DOHH2 (cell line): ENCODE measurements at regions not wholly inside any gene's neighbourhood (a gene's known extent, or its start where the extent isn't known, plus 50 kb on each side); places are given as distances from the start of the nearest gene placed in this dataset.

Experiments
- H3F3A ChIP-seq: fragments of 200-600 bp; sonication (generic), shearing (Covaris generic); 2 replicates; pipeline ENCODE4 v1.6.0; 2016; ENCODE audit warnings: antibody characterized with exemption, mild to moderate bottlenecking; ENCODE audit not compliant: control insufficient read depth, insufficient read depth
- H3K27ac ChIP-seq: fragments of 200-600 bp; sonication (generic); 2 replicates; pipeline ENCODE4 v1.5.1; 2014; ENCODE audit warnings: low read depth, mild to moderate bottlenecking, low read length, moderate library complexity
- H3K27me3 ChIP-seq: fragments of 200-600 bp; sonication (generic); 2 replicates; pipeline ENCODE4 v1.6.1; 2014; ENCODE audit warnings: mild to moderate bottlenecking, low read length, mixed read lengths; ENCODE audit not compliant: control insufficient read depth
- H3K36me3 ChIP-seq: fragments of 200-600 bp; sonication (generic); 2 replicates; pipeline ENCODE4 v1.6.1; 2014; ENCODE audit warnings: mild to moderate bottlenecking, low read length, moderate library complexity, mixed read lengths; ENCODE audit not compliant: control insufficient read depth
- H3K4me1 ChIP-seq: fragments of 200-600 bp; sonication (generic); 2 replicates; pipeline ENCODE4 v1.6.1; 2014; ENCODE audit warnings: mild to moderate bottlenecking, low read length, mixed read lengths; ENCODE audit not compliant: control insufficient read depth
- H3K4me2 ChIP-seq: fragments of 200-600 bp; sonication (generic); 2 replicates; pipeline ENCODE4 v1.6.0; 2014; ENCODE audit warnings: mild to moderate bottlenecking, low read length, moderate library complexity
- H3K4me3 ChIP-seq: fragments of 200-600 bp; sonication (generic); 2 replicates; pipeline ENCODE4 v1.5.1; 2014; ENCODE audit warnings: mild to moderate bottlenecking, low read length, mixed read lengths
- H3K79me2 ChIP-seq: fragments of 200-600 bp; sonication (generic); 2 replicates; pipeline ENCODE4 v1.6.1; 2014; ENCODE audit warnings: mild to moderate bottlenecking, low read length, mixed read lengths; ENCODE audit not compliant: control insufficient read depth
- H3K9me2 ChIP-seq: fragments of 200-600 bp; sonication (generic); replicated peaks from 2 replicates; pipeline ENCODE4 v1.6.1; 2014; ENCODE audit warnings: mild to moderate bottlenecking, low read length, mixed read lengths; ENCODE audit not compliant: control insufficient read depth
- H3K9me3 ChIP-seq: fragments of 200-600 bp; sonication (generic); 2 replicates; pipeline ENCODE4 v1.6.1; 2014; ENCODE audit warnings: antibody characterized with exemption, low read length, mixed read lengths; ENCODE audit not compliant: control insufficient read depth, insufficient read depth
- H4K20me1 ChIP-seq: fragments of 200-600 bp; sonication (generic); 2 replicates; pipeline ENCODE4 v1.6.0; 2014; ENCODE audit warnings: low read depth, mild to moderate bottlenecking, antibody characterized with exemption, low read length, moderate library complexity; ENCODE audit not compliant: control insufficient read depth, insufficient read depth
- CTCF ChIP-seq: fragments of 200-600 bp; sonication (generic); IDR thresholded peaks from one replicate; pipeline ENCODE4 v1.5.1; 2014; ENCODE audit warnings: antibody characterized with exemption, mild to moderate bottlenecking, low read depth, low read length; ENCODE audit not compliant: poor library complexity, severe bottlenecking
- EZH2phosphoT487 ChIP-seq: fragments of 200-600 bp; sonication (generic); IDR thresholded peaks from 2 replicates; pipeline ENCODE4 v1.6.1; 2017; ENCODE audit warnings: borderline replicate concordance, mild to moderate bottlenecking, antibody characterized with exemption, low read length, moderate library complexity, mixed read lengths

GRCh38 chr14:99032759-99033158 lies 239.2 kb downstream of the BCL11B start:
- no peaks in the 10 kb centered on the region for H4K20me1 ChIP-seq
- no peaks in the 10 kb centered on the region for H3K36me3 ChIP-seq

GRCh38 chr14:99033951-99034350 lies 238.0 kb downstream of the BCL11B start:
- no peak overlapping the region for H3K4me3 ChIP-seq
- H3K27ac ChIP-seq: no peak overlapping the region
- H3K9me3 ChIP-seq: peaks cover 6% of the 10 kb centered on the region; the same call in 1 of the 2 replicates
- H4K20me1 ChIP-seq: no peaks in the 10 kb centered on the region
- H3K79me2 ChIP-seq: no peaks in the 10 kb centered on the region
- no peaks in the 10 kb centered on the region for H3F3A ChIP-seq
- no peaks in the 10 kb centered on the region for H3K36me3 ChIP-seq
- no peaks in the 10 kb centered on the region for H3K9me2 ChIP-seq
- TF ChIP-seq EZH2phosphoT487 (no peak), CTCF (no peak)
- H3K27me3 ChIP-seq: no peaks in the 10 kb centered on the region
- no peak overlapping the region for H3K4me2 ChIP-seq
- no peaks in the 10 kb centered on the region for H3K4me1 ChIP-seq

More at GRCh38 chr14:99032759-99033158, 239.2 kb downstream of the BCL11B start:
- H3K27me3 ChIP-seq: no peaks in the 10 kb centered on the region
- peaks cover 6% of the 10 kb centered on the region; the same call in 1 of the 2 replicates for H3K9me3 ChIP-seq
- H3K9me2 ChIP-seq: no peaks in the 10 kb centered on the region
- no peak overlapping the region for H3K4me2 ChIP-seq
- H3K79me2 ChIP-seq: no peaks in the 10 kb centered on the region
- no peaks in the 10 kb centered on the region for H3F3A ChIP-seq
- no peak for TF ChIP-seq EZH2phosphoT487
- no peak for TF ChIP-seq CTCF
- no peak overlapping the region for H3K27ac ChIP-seq
- H3K4me1 ChIP-seq: no peaks in the 10 kb centered on the region
- no peak overlapping the region for H3K4me3 ChIP-seq

GRCh38 chr14:99034711-99035171 lies 237.3 kb downstream of the BCL11B start:
- Histone ChIP-seq H3K27me3 (no peaks in the 10 kb centered on the region), H3K4me1 (no peaks in the 10 kb centered on the region), H3K36me3 (no peaks in the 10 kb centered on the region), H3K79me2 (no peaks in the 10 kb centered on the region), H3K9me2 (no peaks in the 10 kb centered on the region), H4K20me1 (no peaks in the 10 kb centered on the region), H3K9me3 (peaks cover 6% of the 10 kb centered on the region; the same call in 1 of the 2 replicates), H3K4me2 (no peak overlapping the region), H3K27ac (no peak overlapping the region), H3F3A (no peaks in the 10 kb centered on the region), H3K4me3 (no peak overlapping the region)
- no peak for TF ChIP-seq EZH2phosphoT487
- TF ChIP-seq CTCF: no peak
